ENCODE measurements at regions not wholly inside any gene's neighbourhood (a gene's known extent, or its start where the extent isn't known, plus 50 kb on each side); places are given as distances from the start of the nearest gene placed in this dataset.

DNA sequence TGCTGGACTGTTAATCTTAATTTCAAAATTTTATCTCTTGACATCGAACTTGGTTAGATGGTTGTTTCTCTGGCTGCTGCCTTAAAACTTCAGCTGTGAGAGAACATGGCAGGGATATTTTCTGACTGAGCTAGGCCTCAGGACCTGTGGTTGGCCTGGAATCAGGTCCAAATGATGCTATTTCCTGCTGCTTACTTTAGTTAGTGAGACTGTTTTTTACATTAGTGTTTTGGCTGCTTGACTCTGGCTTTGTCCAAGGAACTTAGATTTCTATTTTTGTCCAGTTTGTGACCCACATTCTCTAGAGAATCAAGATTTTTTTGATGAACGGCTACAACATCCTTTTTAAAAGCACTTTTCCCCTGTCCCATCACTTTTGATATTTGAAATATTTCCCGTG, 497.9 kb upstream of the SGO1 start (continued):
- no peak for TF ChIP-seq CTCF (IDR thresholded peaks at IDR 0.05 in 2 of 3, conservative IDR thresholded peaks at IDR 0.05 in 1 of 3; ENCODE audit: borderline replicate concordance in 1 of 3, insufficient read depth in 1 of 3, low read depth in 2 of 3, low read length in 2 of 3)

DNA sequence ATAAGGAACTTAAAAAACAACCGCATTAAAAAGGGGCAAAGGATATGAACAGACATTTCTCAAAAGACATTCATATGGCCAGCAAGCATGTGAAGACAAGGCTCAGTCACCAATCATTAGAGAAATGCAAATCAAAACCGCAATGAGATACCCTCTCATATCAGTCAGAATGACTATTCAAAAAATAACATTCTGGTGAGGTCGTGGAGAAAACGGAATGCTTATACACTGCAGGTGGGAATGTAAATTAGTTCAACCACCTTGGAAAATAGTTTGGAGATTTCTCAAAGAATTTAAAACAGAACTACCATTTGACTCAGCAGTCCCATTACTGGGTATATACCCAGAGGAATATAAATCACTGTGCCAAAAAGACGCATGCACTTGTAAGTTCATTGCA, 496.6 kb upstream of the SGO1 start:
- Histone ChIP-seq H3K9me3 (ENCODE audit: control insufficient read depth in 1 of 2, insufficient read depth in 1 of 2, low read depth in 1 of 2, low read length in 2 of 2) (peaks cover 11 to 14% of the 10 kb centered on the region in 2 experiments; a peak in 2 of 4 replicates), H4K20me1 (ENCODE audit: insufficient read depth) (no peaks in the 10 kb centered on the region), H3K36me3 (ENCODE audit: control insufficient read depth in 1 of 2, insufficient read depth in 2 of 2, low read length in 2 of 2) (no peaks in the 10 kb centered on the region), H3K27ac (ENCODE audit: low read depth, low read length) (no peak overlapping the region), H3K4me2 (ENCODE audit: low read length) (no peak overlapping the region), H3K79me2 (ENCODE audit: insufficient read depth, low read length) (no peaks in the 10 kb centered on the region), H2AFZ (ENCODE audit: low read depth, low read length, poor library complexity, severe bottlenecking) (no peak overlapping the region), H3K4me1 (ENCODE audit: control insufficient read depth in 1 of 2, insufficient read depth in 2 of 2, low read length in 2 of 2) (no peaks in the 10 kb centered on the region), H3K4me3 (replicated peaks in 1 of 2; ENCODE audit: low read depth in 1 of 2, low read length in 2 of 2) (no peak overlapping the region), H3K9ac (ENCODE audit: low read length) (no peak overlapping the region), H3K27me3 (ENCODE audit: insufficient read depth, low read length) (no peaks in the 10 kb centered on the region), H3K9me2 (ENCODE audit: insufficient read depth) (no peaks in the 10 kb centered on the region)
- TF ChIP-seq CEBPB (IDR thresholded peaks at IDR 0.05; ENCODE audit: low read depth) = no peak
- TF ChIP-seq SIN3A (IDR thresholded peaks at IDR 0.05; ENCODE audit: low read depth) = no peak
- TF ChIP-seq TCF7L2 (IDR thresholded peaks at IDR 0.05; ENCODE audit: borderline replicate concordance, extremely low read depth, insufficient read depth, insufficient read length) = no peak
- TF ChIP-seq CBX3 (IDR thresholded peaks at IDR 0.05; ENCODE audit: low read depth) = no peak
- no peak for TF ChIP-seq SP1 (IDR thresholded peaks at IDR 0.05; ENCODE audit: low read depth)
- no peak for TF ChIP-seq EGR1 (IDR thresholded peaks at IDR 0.05; ENCODE audit: low read depth)
- no peak for TF ChIP-seq SRF (IDR thresholded peaks at IDR 0.05; ENCODE audit: low read depth)
- no peak for TF ChIP-seq POLR2A (IDR thresholded peaks at IDR 0.05; ENCODE audit: borderline replicate concordance, extremely low read depth, insufficient read depth, insufficient read length)
- no peak for TF ChIP-seq ELF1 (IDR thresholded peaks at IDR 0.05; ENCODE audit: borderline replicate concordance, low read depth)
- no peak for TF ChIP-seq ZNF274 (IDR thresholded peaks at IDR 0.05; ENCODE audit: low read depth, low read length)
- TF ChIP-seq, protein P1, sequence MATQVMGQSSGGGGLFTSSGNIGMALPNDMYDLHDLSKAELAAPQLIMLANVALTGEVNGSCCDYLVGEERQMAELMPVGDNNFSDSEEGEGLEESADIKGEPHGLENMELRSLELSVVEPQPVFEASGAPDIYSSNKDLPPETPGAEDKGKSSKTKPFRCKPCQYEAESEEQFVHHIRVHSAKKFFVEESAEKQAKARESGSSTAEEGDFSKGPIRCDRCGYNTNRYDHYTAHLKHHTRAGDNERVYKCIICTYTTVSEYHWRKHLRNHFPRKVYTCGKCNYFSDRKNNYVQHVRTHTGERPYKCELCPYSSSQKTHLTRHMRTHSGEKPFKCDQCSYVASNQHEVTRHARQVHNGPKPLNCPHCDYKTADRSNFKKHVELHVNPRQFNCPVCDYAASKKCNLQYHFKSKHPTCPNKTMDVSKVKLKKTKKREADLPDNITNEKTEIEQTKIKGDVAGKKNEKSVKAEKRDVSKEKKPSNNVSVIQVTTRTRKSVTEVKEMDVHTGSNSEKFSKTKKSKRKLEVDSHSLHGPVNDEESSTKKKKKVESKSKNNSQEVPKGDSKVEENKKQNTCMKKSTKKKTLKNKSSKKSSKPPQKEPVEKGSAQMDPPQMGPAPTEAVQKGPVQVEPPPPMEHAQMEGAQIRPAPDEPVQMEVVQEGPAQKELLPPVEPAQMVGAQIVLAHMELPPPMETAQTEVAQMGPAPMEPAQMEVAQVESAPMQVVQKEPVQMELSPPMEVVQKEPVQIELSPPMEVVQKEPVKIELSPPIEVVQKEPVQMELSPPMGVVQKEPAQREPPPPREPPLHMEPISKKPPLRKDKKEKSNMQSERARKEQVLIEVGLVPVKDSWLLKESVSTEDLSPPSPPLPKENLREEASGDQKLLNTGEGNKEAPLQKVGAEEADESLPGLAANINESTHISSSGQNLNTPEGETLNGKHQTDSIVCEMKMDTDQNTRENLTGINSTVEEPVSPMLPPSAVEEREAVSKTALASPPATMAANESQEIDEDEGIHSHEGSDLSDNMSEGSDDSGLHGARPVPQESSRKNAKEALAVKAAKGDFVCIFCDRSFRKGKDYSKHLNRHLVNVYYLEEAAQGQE (IDR thresholded peaks at IDR 0.05; ENCODE audit: low read depth) = no peak
- no peak for TF ChIP-seq CTCF (IDR thresholded peaks at IDR 0.05 in 2 of 3, conservative IDR thresholded peaks at IDR 0.05 in 1 of 3; ENCODE audit: borderline replicate concordance in 1 of 3, insufficient read depth in 1 of 3, low read depth in 2 of 3, low read length in 2 of 3)
- no peak for TF ChIP-seq EZH2phosphoT487 (IDR thresholded peaks at IDR 0.05; ENCODE audit: borderline replicate concordance)
- TF ChIP-seq, protein P2, sequence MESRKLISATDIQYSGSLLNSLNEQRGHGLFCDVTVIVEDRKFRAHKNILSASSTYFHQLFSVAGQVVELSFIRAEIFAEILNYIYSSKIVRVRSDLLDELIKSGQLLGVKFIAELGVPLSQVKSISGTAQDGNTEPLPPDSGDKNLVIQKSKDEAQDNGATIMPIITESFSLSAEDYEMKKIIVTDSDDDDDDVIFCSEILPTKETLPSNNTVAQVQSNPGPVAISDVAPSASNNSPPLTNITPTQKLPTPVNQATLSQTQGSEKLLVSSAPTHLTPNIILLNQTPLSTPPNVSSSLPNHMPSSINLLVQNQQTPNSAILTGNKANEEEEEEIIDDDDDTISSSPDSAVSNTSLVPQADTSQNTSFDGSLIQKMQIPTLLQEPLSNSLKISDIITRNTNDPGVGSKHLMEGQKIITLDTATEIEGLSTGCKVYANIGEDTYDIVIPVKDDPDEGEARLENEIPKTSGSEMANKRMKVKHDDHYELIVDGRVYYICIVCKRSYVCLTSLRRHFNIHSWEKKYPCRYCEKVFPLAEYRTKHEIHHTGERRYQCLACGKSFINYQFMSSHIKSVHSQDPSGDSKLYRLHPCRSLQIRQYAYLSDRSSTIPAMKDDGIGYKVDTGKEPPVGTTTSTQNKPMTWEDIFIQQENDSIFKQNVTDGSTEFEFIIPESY (IDR thresholded peaks at IDR 0.05; ENCODE audit: extremely low read depth, insufficient replicate concordance, low read length) = no peak
- no peak for TF ChIP-seq POLR2AphosphoS5 (IDR thresholded peaks at IDR 0.05; ENCODE audit: low read depth, low read length)
- TF ChIP-seq EZH2 (IDR thresholded peaks at IDR 0.05) = no peak
- intact Hi-C loops (cut with micrococcal nuclease) = no loop called here
- DNase-seq (ENCODE audit: low read depth, low spot score) = no peak
- no peak for ATAC-seq
- no TSS peak for BruUV-seq (replicated peaks)
- RAD21 ChIA-PET (ENCODE audit: low non-redundant PET in 1 of 2, low total read pairs in 2 of 2, uncharacterized antibody in 2 of 2, unreplicated experiment in 2 of 2) = no interaction called here
- CTCF ChIA-PET = no interaction called here
- POLR2A ChIA-PET = no interaction called here

Measured in HCT116 (cell line).